ENCODE measurements at regions not wholly inside any gene's neighbourhood (a gene's known extent, or its start where the extent isn't known, plus 50 kb on each side); places are given as distances from the start of the nearest gene placed in this dataset.

DNA sequence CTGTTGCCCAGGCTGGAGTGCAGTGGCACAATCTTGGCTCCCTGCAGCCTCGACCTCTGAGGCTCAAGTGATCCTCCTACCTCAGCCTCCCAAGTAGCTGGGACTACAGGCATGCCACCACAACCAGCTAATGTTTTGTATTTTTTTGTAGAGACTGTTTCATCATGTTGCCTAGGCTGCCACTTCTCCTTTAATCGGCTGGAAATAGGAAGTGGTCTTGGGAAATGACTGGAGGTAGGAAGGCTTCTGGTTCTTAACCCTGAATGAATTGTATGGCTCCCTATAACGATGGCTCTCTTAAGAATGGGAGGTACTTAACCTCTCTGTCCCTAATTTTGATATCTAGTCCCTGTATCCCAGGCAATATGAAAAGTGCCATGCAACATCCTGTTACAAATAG lies 113.9 kb upstream of the USP15 start:
- TF ChIP-seq, protein P1, sequence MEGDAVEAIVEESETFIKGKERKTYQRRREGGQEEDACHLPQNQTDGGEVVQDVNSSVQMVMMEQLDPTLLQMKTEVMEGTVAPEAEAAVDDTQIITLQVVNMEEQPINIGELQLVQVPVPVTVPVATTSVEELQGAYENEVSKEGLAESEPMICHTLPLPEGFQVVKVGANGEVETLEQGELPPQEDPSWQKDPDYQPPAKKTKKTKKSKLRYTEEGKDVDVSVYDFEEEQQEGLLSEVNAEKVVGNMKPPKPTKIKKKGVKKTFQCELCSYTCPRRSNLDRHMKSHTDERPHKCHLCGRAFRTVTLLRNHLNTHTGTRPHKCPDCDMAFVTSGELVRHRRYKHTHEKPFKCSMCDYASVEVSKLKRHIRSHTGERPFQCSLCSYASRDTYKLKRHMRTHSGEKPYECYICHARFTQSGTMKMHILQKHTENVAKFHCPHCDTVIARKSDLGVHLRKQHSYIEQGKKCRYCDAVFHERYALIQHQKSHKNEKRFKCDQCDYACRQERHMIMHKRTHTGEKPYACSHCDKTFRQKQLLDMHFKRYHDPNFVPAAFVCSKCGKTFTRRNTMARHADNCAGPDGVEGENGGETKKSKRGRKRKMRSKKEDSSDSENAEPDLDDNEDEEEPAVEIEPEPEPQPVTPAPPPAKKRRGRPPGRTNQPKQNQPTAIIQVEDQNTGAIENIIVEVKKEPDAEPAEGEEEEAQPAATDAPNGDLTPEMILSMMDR (optimal IDR thresholded peaks at IDR 0.05 in 1 of 3, IDR thresholded peaks at IDR 0.05 in 1 of 3, conservative IDR thresholded peaks at IDR 0.05 in 1 of 3; ENCODE audit: extremely low read depth in 1 of 3, insufficient read depth in 2 of 3, low read length in 3 of 3), result no peak
- no peak for TF ChIP-seq EZH2 (IDR thresholded peaks at IDR 0.05; ENCODE audit: low read length)
